Myocyte (in vitro differentiated cells): ENCODE measurements at regions not wholly inside any gene's neighbourhood (a gene's known extent, or its start where the extent isn't known, plus 50 kb on each side); places are given as distances from the start of the nearest gene placed in this dataset.

ENCODE experiments used
- DNase-seq: peaks from one replicate; pipeline ENCODE4 v3.0.0-alpha.2; 2012; ENCODE audit warnings: low read depth

DNA sequence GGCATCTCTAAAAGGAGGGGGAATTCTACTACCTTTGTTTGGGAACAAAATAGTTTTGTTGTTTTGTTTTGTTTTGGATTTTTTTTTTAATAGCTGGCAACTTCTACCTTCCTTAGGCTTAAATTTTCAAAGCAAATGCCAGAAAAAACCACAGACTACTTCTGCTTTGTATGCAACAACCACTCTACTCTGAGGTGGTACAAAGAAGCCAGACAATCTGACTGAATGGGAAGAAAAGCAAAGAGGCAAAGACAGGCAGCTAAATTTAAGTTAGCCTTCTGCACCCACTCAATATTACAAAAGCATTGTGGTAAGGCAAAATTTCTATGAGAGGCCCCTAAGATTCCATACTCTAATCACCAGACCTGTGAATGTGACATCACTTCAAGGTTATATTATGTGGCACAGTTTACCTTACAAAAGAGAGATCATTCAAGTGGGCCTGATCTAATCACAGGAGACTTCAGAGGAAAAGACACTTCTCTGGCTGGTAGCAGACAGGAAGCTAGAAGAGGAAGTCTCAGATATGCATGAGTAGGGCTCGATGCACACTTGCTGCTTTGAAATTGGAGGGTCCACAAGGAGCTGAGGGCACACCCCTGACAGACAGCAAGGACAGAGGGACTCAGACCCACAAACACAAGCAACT is 566.6 kb downstream of the RPS29 start:
- no peak for DNase-seq

DNA sequence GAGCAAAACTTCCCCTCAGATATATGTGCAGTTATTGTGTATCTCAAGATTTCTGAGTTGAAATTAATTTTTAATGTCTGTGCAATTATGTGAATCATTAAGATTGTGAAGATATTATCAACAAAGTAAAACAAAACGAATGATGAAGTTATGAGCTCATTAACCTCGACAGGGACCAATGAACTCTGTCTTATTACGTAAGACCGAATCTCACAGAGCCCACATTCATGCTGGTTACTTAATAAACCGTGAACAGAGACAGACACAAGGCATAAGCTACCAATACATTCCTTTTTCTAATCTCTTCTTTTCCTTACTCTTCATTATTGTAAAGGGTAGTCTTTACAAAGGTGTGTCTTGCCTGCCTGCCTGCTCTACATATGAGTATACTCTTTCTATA is 568.7 kb downstream of the RPS29 start:
- DNase-seq: no peak

DNA sequence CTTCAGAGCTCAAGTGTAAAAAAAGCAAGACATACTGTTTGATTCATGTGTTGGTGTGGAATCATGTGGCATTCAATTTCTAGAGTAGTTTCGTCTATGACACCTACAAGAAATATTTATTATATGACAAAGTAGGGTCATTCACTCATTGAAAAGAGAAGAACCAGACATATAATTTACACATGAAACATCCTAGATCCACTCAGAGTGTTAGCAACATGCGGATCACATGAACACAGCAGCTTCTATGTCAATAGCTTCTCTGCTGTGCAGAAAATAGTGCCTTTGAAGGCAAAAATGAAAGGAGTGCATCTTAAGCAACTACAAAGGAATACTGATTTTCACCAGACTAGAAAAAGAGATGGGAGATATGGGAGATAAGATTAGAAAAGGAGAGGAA is 569.8 kb downstream of the RPS29 start:
- DNase-seq: no peak

DNA sequence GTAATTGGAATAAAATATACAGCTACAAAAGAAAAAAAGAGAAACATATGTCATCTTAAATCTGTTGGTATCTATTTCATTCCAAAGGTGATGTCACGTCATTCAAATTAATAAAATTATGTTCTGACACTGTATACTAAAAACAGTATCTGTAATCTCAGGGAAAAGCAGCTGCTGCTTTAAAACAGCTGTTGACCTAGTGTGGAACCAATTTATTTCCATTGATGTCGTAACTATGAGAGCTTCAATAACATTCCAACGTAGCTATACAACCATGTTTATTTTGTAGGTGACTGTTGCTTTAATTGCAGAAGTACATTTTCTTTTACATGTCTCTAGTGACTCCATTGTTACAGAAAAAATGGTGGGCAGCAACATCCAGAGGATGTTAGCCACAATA is 571.7 kb downstream of the RPS29 start:
- no peak for DNase-seq

DNA sequence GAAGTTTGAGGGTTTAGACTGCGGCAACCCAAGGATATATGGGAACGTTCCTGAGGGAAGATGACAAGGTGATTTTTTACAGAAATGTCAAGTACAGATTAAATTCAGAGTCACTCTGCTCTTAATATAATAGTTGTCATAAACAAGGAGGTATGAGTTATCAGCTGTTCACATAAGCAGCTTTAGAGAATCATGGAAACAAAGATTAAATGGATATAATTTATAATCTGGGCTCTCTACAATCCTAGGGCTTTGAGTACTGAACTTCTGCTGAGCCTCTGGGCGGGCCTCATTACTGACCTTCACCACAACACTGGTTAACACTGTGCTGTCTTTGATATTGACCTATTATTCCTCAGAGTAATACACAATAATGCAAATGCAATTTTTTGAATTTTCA is 577.8 kb downstream of the RPS29 start:
- DNase-seq: no peak

DNA sequence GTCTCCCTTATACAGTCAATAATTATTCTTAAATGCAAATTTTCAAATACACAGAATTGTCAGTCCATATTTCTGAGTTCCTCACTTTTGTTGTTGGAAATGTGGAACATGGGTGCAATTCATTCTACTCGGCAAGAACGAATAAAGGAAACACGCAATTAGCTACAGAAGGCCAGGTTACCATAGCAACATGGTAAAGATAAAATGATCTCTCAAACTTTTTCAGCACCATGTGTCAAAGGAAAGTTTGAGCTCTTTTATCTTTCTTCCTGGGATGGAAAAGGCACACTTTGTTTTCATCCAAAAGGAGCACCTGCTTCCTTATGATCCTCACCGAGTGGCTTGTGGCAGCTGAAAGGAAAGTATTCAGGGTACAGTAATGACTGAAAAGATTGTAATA is 595.0 kb downstream of the RPS29 start:
- no peak for DNase-seq

DNA sequence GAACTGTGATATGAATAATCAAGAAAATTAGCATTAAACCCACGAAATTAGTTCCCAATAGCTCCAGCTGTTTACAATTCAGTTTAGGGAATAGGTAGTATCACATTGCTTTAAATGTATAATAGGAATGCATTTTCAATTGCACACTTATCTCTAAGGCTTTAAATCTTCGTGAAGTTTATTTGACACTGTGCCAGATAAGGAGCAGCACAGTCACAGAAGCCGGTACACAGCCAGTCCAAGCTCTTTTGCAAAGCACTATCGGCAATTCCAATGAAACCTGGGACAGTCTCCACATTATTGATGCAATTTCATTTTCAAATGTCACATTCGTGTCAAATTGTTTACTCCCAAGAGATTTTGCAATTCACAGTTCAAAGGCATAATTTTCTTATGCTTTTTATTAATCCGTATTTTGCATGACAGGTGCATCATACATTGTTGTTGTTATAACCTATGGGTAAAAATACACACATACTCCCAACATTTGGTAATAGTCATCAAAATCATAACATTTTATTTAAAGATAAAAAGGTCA is 602.8 kb downstream of the RPS29 start:
- DNase-seq: no peak

DNA sequence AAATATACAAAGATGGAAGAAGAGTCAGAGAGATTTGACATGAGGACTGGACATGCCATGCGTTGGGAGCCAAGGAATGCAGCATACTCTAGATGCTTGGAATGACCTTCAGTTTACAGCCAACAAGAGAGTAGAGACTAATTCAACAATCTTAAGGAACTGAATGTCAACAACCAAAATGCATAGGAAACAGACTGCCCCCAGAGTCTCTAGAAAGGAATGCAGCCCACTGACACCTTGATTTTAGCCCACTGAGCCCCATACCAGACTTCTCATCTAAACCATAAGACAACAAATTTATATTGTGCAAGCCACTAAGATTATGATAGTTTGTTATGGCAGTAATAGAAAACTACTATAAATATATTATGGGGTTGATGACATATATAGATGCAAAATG is 611.2 kb downstream of the RPS29 start:
- no peak for DNase-seq

DNA sequence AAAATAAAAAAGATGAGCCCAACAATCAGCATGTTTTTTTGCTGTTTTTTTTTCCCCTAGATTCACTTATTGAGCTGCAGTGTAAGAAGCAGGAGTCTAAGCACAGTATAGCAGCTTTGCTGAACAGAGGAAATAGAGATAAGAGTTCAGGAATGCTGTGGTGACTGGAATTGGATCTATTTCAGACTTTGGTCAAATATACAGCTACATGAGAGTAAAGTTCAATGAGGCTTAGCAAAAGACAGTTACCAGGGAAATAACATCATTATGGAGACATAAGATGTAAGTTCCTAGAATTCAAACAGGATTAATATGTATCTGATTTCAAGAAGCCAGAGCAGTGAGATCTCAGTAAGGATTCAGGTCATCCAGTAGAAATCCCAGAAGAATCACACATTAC is 613.0 kb downstream of the RPS29 start:
- DNase-seq: no peak

DNA sequence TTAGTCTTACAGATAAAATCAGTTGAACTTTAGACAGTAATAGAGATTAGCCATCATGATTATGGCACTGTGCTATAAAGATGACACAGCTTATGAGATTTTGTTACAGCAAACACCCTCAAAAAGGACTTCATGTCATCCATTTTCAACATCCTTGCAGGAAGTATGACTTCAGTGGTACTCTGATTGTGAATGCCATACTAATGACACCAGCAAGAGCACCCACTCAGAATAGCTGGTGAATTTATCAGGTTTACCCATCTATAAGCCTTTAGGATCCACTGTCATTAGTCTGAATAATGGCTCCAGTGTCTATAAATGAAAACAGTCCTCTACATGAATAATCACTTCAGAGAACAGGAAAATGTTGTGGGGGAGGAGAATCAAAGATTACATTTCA is 615.2 kb downstream of the RPS29 start:
- no peak for DNase-seq

DNA sequence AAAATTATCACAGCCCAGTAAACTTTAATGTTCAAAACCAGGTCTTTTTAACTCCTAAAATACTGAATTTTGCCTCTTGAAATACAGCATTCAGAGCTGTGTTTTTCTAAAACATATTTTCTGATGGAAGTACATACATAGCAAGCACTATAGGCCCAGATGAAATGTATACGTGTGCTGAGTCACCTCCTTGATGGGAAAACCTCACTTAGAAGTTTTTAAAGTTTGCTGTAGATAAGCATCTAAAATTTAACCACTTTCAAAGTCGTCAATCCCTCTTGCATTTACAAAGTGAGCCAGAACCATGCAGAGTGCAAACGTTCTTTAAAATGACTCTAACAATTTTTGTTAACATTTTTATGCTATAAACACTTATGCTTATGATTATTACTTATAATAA is 618.8 kb downstream of the RPS29 start:
- no peak for DNase-seq

DNA sequence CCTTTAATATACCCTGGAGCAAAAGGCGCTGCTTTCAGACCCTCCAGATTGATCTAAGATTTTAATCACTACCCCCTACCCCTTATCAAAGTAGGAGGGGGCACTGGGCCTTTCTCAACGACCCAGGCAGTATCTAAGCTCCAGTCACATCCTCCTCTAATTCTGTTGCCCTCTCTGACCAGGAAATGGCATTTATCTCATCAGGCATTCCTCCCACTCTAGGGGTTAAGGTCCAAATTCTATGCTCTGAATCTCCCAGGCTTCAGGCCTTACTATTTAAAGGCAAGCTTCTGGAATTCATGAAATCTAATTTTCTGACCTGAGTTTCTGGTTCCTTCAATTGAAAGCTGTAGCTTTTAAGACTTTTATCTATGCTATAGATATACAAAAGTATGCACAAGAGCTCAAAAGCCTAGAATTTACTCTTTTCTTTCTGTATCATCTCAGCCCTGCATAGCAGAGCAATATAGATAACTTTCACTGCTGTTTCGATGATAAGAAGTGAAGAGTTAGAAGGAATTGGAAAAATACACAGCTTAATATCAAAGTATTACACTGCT is 622.9 kb downstream of the RPS29 start:
- DNase-seq: no peak

DNA sequence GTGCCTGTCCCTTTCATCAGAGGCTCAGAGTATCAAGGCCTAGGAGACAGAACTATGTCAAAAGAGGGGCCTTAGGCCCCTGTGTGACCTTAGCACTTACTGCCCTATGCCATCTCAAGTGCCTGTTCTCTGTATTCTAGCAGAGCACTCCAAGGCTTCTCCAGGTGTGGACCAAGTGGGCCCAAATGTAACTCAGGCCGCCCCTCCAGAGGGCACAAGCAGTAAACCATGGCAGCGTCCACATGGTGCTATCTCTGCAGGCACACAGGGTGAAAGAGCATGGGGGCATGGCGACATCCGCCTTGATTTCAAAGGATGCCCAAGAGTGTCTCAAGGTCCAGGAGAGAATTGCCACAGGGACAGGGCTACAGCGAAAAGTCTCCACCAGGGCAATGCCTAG is 628.7 kb downstream of the RPS29 start:
- DNase-seq: no peak

DNA sequence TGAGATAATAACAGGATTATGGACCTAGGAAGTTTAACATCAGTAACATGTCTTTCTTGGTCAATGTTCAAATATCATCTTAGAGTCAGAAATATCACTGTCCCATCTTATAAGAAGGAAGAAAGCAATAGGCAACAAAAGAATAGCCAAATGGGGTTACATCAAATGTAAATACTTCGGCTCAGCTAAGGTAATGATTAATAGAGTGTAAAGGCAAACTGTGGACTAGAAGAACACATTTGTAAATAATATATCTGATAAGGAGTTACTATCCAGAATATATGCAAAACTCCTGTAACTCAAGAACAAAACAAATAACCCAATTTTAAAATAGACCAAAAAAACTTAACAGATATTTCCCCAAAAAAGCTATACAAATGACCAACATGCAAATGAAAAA is 630.3 kb downstream of the RPS29 start:
- no peak for DNase-seq

DNA sequence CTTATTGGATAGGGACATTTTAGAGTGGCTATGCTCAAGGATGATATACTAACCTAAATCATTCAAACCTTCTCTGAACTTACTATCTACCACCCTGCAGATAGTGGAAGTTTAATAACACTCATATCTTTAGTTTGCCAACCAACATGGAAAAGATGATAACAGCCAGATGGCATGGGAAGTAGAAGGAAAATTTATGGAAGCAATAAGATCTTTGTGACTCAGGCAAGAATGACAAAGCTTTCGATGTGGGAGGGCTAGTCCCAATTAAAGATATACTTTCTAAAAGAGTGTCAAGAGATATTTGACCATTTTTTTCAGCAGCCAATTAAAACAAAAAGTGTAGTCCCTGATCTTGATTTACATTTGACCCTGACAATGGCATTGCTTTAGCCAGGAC is 631.7 kb downstream of the RPS29 start:
- no peak for DNase-seq

DNA sequence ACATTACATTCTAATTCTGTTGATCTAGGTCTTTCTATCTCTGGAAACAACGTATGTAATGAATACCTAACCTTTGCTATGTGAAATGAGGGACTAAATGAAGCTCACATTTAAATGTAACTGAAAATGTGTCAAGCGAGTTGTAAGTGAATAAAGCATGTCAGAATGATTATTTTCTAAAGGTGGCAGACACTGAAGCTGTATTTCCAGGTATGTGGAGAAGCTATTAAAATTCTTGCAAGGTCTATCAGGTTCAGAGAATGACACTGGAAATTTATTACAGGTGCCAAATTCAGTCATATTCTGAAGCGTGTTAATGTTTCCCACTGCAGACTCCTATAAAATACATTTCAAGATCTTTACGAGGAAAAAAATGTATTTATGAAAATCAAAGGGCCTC is 641.4 kb downstream of the RPS29 start:
- DNase-seq: no peak

DNA sequence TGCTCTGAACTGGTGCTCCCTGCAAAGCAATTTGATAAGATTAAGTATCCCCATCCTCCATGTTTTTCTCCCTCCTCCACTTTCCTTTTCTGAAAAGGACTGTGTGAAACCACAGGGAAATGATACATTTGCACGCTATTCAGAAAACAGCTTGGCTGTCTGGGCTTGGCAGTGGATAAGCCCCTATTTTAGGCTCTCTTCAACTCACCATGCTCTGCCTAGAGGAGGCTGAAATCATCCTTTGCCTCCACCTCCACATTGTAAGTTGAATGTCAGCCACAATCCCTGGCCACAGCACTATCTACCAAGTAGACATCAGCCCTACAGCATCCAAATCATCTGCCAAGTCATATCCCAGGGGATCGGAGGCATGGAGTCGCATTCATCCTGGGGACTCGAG is 642.3 kb downstream of the RPS29 start:
- no peak for DNase-seq

DNA sequence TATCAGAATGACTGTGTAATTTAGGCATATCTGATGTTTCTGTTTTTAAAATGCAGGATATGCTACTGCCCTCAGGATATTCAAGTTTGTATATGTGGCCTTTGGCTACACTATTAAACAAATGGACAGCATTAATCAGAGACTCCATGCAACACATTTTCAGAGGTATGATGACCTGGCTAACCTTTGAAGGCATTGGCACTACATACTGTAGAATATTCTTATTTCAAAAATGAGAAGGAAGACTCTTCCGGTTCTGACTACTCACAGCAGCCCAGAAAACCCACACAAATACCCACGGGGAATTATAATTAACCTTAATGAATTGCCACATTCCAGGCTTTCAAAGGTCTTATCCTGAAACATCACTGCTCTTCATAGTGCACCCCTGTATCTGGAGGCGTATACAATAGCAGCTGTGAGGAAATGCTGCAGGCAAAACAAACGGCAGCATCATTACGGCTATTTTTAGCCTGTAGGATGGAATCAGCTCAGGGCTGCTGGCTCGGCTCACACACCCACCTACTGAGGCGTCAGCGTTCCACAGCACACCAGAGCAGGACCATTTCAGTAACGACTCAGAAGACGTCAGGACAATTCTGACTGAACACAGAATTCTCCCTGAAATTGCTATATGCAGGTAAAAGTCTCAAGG is 648.5 kb downstream of the RPS29 start:
- DNase-seq: no peak

DNA sequence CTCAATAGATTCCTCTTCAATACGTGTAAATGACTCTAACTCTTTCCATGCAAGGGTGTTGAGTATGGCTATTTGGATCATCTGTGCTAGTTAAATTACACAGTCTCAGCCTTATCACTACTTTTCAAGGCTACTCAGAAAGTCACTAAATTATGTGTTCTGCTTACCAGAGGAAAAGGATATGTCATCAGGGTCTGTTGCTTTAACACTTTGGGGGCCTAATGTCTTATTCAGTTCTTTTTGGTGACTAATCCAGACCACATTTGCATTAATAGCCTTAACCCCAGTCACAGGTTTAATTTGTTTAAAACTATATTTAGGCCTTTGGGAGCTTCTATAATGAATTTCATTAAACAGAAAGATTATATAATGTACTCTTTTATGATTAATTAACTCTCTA is 649.3 kb downstream of the RPS29 start:
- no peak for DNase-seq

DNA sequence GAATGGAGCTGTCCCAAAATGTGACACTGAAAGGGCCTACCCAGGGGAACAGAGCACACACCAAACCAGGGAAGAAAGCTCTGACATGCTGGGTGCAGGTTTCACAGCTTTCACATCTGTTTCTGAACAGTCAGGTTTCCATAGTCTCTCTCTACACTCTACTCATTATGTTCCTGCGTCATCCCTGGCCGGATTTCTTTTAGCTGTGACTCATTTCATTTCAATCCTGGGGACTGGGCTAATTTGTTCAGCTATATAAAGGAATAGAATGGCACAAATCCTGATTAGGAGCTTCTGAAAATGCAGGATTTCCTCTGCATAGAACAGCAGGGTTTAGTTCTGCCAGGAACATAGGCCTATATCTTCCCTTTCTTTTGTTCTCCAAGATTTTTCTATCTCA is 649.8 kb downstream of the RPS29 start:
- no peak for DNase-seq

DNA sequence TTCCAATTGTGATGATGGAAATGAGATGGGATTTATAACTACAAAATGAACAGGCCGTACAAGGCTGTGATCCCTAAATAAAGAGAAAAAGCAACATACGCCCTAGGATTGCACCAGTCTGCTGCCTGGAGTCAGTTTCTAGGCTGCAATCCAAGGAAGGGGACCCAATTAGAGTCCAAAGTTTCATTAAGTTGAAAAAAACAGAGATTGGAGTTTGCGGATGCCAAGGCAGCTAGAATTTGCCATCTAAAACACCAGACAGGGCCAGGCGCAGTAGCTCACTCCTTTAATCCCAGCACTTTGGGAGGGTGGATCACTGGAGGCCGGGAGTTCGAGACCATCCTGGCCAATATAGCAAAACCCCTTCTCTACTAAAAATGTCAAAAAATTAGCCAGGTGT is 661.0 kb downstream of the RPS29 start:
- no peak for DNase-seq

DNA sequence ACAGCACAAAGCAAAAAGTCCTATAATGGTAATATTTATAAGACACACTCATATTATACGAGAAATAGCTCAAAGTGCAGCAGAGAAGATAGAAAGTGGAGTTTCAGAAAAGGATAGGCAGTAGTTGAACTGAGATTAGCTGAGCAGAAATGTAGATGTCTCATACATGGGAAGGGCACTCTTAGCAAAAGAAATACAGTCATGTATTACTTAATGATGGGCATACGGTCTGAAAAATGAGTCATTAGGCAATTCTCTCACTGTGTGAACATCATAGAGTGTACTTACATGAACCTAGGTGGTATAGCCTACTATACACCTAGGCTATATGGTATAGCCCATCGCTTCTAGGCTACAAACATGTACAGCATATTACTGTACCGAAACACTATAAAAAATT is 671.3 kb downstream of the RPS29 start:
- DNase-seq: no peak

DNA sequence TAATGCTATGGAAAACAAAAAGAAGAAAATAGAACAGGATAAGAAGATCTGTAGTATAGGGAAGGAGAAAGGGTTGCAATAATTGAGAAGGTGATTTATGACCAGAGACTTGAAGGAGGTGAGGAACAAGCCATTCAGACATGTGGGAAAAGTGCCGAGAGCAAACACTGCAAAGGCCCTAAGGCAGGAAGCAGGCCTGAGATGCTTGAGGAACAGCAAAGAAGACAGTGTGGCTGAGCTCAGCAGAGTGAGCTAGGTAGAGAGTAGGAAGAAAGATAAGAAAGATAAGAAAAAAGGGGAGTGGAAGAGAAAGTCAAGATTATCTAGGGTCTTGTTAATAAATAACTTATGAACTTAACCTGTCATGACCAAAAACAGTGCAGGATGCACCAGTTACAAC is 671.8 kb downstream of the RPS29 start:
- DNase-seq: no peak
